ENCODE measurements at regions not wholly inside any gene's neighbourhood (a gene's known extent, or its start where the extent isn't known, plus 50 kb on each side); places are given as distances from the start of the nearest gene placed in this dataset.

DNA sequence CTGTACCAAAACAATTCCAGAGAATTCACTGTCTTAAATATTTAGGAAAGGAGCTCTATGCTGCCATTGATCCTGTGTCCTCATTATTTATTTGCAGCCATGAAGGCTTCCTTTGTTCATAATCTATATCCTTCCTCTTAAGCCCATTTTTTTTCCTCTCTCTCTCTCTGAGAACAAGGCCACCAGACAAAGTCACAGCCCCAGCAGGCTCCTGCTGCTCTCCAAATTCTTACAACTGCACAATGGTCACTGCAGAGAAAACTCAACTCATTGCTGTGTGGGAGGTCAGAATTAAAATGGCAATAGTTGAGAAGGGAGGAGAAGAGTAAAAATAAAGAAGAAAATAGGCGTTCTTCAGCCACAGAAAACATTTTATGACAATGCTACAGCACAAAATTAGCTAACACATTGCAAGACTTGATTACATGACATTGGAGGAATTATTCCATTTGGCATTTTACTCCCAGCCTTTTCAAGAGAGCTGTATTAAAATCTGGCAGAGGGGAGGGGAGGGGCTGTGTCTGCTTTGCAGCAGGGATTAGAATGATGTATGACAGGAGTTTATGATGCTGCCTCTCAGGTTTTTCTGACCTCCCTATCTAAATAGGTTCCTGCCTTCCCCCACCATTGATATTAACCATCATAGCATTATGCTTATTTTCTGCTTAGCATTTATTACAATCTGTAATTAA lies 399.7 kb upstream of the THBS1 start:
- H3K36me3 ChIP-seq (replicated peaks; ENCODE audit: insufficient read depth, low read length) = no peaks in the 10 kb centered on the region
- no peak overlapping the region for H3K27ac ChIP-seq (ENCODE audit: low read length)
- no peaks in the 10 kb centered on the region for H3K4me1 ChIP-seq (ENCODE audit: low read length)
- no peak overlapping the region for H3K4me2 ChIP-seq (ENCODE audit: low read depth, low read length)
- H4K20me1 ChIP-seq (ENCODE audit: insufficient read depth, low read length) = no peaks in the 10 kb centered on the region
- H3K9me3 ChIP-seq (replicated peaks; ENCODE audit: insufficient read depth, low read length) = no peaks in the 10 kb centered on the region
- H3F3A ChIP-seq (ENCODE audit: insufficient read depth, low read length) = no peaks in the 10 kb centered on the region
- no peak overlapping the region for H2AFZ ChIP-seq (ENCODE audit: low read length)
- no peak overlapping the region for H3K9ac ChIP-seq (ENCODE audit: low read length)
- TF ChIP-seq EZH2 (optimal IDR thresholded peaks at IDR 0.05; ENCODE audit: low read depth, low read length) (no peak), EZH2phosphoT487 (IDR thresholded peaks at IDR 0.05; ENCODE audit: low read length) (no peak)
- TF ChIP-seq, protein P1, sequence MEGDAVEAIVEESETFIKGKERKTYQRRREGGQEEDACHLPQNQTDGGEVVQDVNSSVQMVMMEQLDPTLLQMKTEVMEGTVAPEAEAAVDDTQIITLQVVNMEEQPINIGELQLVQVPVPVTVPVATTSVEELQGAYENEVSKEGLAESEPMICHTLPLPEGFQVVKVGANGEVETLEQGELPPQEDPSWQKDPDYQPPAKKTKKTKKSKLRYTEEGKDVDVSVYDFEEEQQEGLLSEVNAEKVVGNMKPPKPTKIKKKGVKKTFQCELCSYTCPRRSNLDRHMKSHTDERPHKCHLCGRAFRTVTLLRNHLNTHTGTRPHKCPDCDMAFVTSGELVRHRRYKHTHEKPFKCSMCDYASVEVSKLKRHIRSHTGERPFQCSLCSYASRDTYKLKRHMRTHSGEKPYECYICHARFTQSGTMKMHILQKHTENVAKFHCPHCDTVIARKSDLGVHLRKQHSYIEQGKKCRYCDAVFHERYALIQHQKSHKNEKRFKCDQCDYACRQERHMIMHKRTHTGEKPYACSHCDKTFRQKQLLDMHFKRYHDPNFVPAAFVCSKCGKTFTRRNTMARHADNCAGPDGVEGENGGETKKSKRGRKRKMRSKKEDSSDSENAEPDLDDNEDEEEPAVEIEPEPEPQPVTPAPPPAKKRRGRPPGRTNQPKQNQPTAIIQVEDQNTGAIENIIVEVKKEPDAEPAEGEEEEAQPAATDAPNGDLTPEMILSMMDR (IDR thresholded peaks at IDR 0.05; ENCODE audit: low read length) = no peak
- no peaks in the 10 kb centered on the region for H3K9me2 ChIP-seq (replicated peaks; ENCODE audit: insufficient read depth, low read length)
- H3K4me3 ChIP-seq (ENCODE audit: low read length) = no peak overlapping the region
- no peaks in the 10 kb centered on the region for H3K27me3 ChIP-seq (replicated peaks; ENCODE audit: insufficient read depth, low read length)
- DNase-seq = no peak
- H3K79me2 ChIP-seq (ENCODE audit: low read length) = no peaks in the 10 kb centered on the region

GRCh38 chr15:39181940-39182339 lies 398.9 kb upstream of the THBS1 start:
- Histone ChIP-seq H3K27me3 (replicated peaks; ENCODE audit: insufficient read depth, low read length) (no peaks in the 10 kb centered on the region), H3K36me3 (replicated peaks; ENCODE audit: insufficient read depth, low read length) (no peaks in the 10 kb centered on the region), H4K20me1 (ENCODE audit: insufficient read depth, low read length) (no peaks in the 10 kb centered on the region), H3K9me3 (replicated peaks; ENCODE audit: insufficient read depth, low read length) (no peaks in the 10 kb centered on the region), H3K27ac (ENCODE audit: low read length) (no peak overlapping the region), H3K9me2 (replicated peaks; ENCODE audit: insufficient read depth, low read length) (no peaks in the 10 kb centered on the region), H3K79me2 (ENCODE audit: low read length) (no peaks in the 10 kb centered on the region), H3F3A (ENCODE audit: insufficient read depth, low read length) (no peaks in the 10 kb centered on the region), H2AFZ (ENCODE audit: low read length) (no peak overlapping the region), H3K4me3 (ENCODE audit: low read length) (no peak overlapping the region), H3K9ac (ENCODE audit: low read length) (no peak overlapping the region), H3K4me2 (ENCODE audit: low read depth, low read length) (no peak overlapping the region), H3K4me1 (ENCODE audit: low read length) (no peaks in the 10 kb centered on the region)
- no peak for DNase-seq
- no peak for TF ChIP-seq EZH2phosphoT487 (IDR thresholded peaks at IDR 0.05; ENCODE audit: low read length)
- TF ChIP-seq EZH2 (optimal IDR thresholded peaks at IDR 0.05; ENCODE audit: low read depth, low read length) = no peak
- TF ChIP-seq, protein P1 (IDR thresholded peaks at IDR 0.05; ENCODE audit: low read length) = no peak

- DNase-seq = no peak
- Histone ChIP-seq H4K20me1 (ENCODE audit: insufficient read depth, low read length) (no peaks in the 10 kb centered on the region), H3K4me1 (ENCODE audit: low read length) (no peaks in the 10 kb centered on the region), H3K9me3 (replicated peaks; ENCODE audit: insufficient read depth, low read length) (no peaks in the 10 kb centered on the region), H3K9me2 (replicated peaks; ENCODE audit: insufficient read depth, low read length) (no peaks in the 10 kb centered on the region), H3K79me2 (ENCODE audit: low read length) (no peaks in the 10 kb centered on the region), H3F3A (ENCODE audit: insufficient read depth, low read length) (no peaks in the 10 kb centered on the region), H2AFZ (ENCODE audit: low read length) (no peak overlapping the region), H3K4me3 (ENCODE audit: low read length) (no peak overlapping the region), H3K27ac (ENCODE audit: low read length) (no peak overlapping the region), H3K9ac (ENCODE audit: low read length) (no peak overlapping the region), H3K36me3 (replicated peaks; ENCODE audit: insufficient read depth, low read length) (no peaks in the 10 kb centered on the region), H3K27me3 (replicated peaks; ENCODE audit: insufficient read depth, low read length) (no peaks in the 10 kb centered on the region), H3K4me2 (ENCODE audit: low read depth, low read length) (no peak overlapping the region)
- no peak for TF ChIP-seq EZH2 (optimal IDR thresholded peaks at IDR 0.05; ENCODE audit: low read depth, low read length)
- TF ChIP-seq EZH2phosphoT487 (IDR thresholded peaks at IDR 0.05; ENCODE audit: low read length) = no peak
- TF ChIP-seq, protein P1 (IDR thresholded peaks at IDR 0.05; ENCODE audit: low read length) = no peak
These were observed 397.6 kb upstream of the THBS1 start for GRCh38 chr15:39183164-39183881.

All from MM.1S (cell line).